ENCODE measurements at regions not wholly inside any gene's neighbourhood (a gene's known extent, or its start where the extent isn't known, plus 50 kb on each side); places are given as distances from the start of the nearest gene placed in this dataset.

GRCh38 chr1:163970151-163970550, 588.8 kb upstream of the PBX1 start:
- intact Hi-C loops (cut with DNase I): no loop called here
- Histone ChIP-seq H3K4me1 (ENCODE audit: control insufficient read depth in 2 of 3, insufficient read depth in 2 of 3, low read depth in 1 of 3, low read length in 3 of 3) (no peaks in the 10 kb centered on the region), H3K27ac (ENCODE audit: low read depth in 2 of 2, low read length in 2 of 2) (no peak overlapping the region), H3K9ac (ENCODE audit: low read length in 3 of 3) (no peak overlapping the region), H3K36me3 (ENCODE audit: control insufficient read depth in 2 of 3, insufficient read depth in 3 of 3, low read length in 3 of 3) (no peaks in the 10 kb centered on the region), H3K27me3 (ENCODE audit: control insufficient read depth, insufficient read depth, low read length) (no peaks in the 10 kb centered on the region), H3K9me3 (ENCODE audit: control insufficient read depth in 2 of 3, insufficient read depth in 1 of 3, low read length in 3 of 3) (peaks cover 0 to 2% (median 0%) of the 10 kb centered on the region in 3 donors), H3K4me3 (ENCODE audit: low read length in 3 of 3) (no peak overlapping the region)
- FAIRE-seq (no peak), DNase-seq (no peak)
- no peak for TF ChIP-seq CTCF (IDR thresholded peaks at IDR 0.05; ENCODE audit: borderline replicate concordance, extremely low read depth, insufficient read depth)

GRCh38 chr1:163970699-163971098, 588.3 kb upstream of the PBX1 start:
- DNase-seq (peak in 3 of 5 donors; percentile 9 to 33 (median 11)), FAIRE-seq (no peak)
- Histone ChIP-seq H3K9ac (ENCODE audit: low read length in 3 of 3) (no peak overlapping the region), H3K27me3 (ENCODE audit: control insufficient read depth, insufficient read depth, low read length) (no peaks in the 10 kb centered on the region), H3K36me3 (ENCODE audit: control insufficient read depth in 2 of 3, insufficient read depth in 3 of 3, low read length in 3 of 3) (no peaks in the 10 kb centered on the region), H3K9me3 (ENCODE audit: control insufficient read depth in 2 of 3, insufficient read depth in 1 of 3, low read length in 3 of 3) (peaks cover 0 to 2% (median 0%) of the 10 kb centered on the region in 3 donors), H3K4me3 (ENCODE audit: low read length in 3 of 3) (no peak overlapping the region), H3K4me1 (ENCODE audit: control insufficient read depth in 2 of 3, insufficient read depth in 2 of 3, low read depth in 1 of 3, low read length in 3 of 3) (no peaks in the 10 kb centered on the region), H3K27ac (ENCODE audit: low read depth in 2 of 2, low read length in 2 of 2) (no peak overlapping the region)
- intact Hi-C loops (cut with DNase I): no loop called here
- no peak for TF ChIP-seq CTCF (IDR thresholded peaks at IDR 0.05; ENCODE audit: borderline replicate concordance, extremely low read depth, insufficient read depth)

- H3K9me3 ChIP-seq (ENCODE audit: control insufficient read depth in 2 of 3, insufficient read depth in 1 of 3, low read length in 3 of 3): peaks cover 0 to 2% (median 0%) of the 10 kb centered on the region in 3 donors
- TF ChIP-seq CTCF (IDR thresholded peaks at IDR 0.05; ENCODE audit: borderline replicate concordance, extremely low read depth, insufficient read depth): no peak
- DNase-seq: no peak
- no peak for FAIRE-seq
- intact Hi-C loops (cut with DNase I): no loop called here
- H3K27ac ChIP-seq (ENCODE audit: low read depth in 2 of 2, low read length in 2 of 2): no peak overlapping the region
- H3K36me3 ChIP-seq (ENCODE audit: control insufficient read depth in 2 of 3, insufficient read depth in 3 of 3, low read length in 3 of 3): no peaks in the 10 kb centered on the region
- H3K27me3 ChIP-seq (ENCODE audit: control insufficient read depth, insufficient read depth, low read length): no peaks in the 10 kb centered on the region
- no peaks in the 10 kb centered on the region for H3K4me1 ChIP-seq (ENCODE audit: control insufficient read depth in 2 of 3, insufficient read depth in 2 of 3, low read depth in 1 of 3, low read length in 3 of 3)
- H3K4me3 ChIP-seq (ENCODE audit: low read length in 3 of 3): no peak overlapping the region
- no peak overlapping the region for H3K9ac ChIP-seq (ENCODE audit: low read length in 3 of 3)
Measured at GRCh38 chr1:163973586-163973985, 585.4 kb upstream of the PBX1 start.

DNA sequence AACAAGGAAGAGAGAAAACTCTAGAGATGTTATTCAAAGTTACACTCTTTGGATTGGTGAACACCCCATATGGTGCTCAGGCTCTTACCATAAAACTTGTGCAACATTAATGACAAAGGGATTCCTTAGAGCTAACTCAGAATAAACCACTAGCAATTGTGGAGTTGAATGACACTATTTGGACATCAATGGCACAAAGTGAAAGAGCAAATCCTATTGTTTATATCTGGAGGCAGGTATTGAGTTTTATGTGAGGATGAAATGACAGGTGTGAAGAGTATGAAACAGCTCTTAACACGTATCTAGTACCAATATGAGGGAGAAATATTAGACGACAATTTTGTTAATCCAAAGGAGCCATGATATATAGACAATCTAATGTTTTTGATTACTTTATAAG, 584.9 kb upstream of the PBX1 start:
- Histone ChIP-seq H3K4me1 (ENCODE audit: control insufficient read depth in 2 of 3, insufficient read depth in 2 of 3, low read depth in 1 of 3, low read length in 3 of 3) (no peaks in the 10 kb centered on the region), H3K9ac (ENCODE audit: low read length in 3 of 3) (no peak overlapping the region), H3K27me3 (ENCODE audit: control insufficient read depth, insufficient read depth, low read length) (no peaks in the 10 kb centered on the region), H3K9me3 (ENCODE audit: control insufficient read depth in 2 of 3, insufficient read depth in 1 of 3, low read length in 3 of 3) (peaks cover 0 to 2% (median 0%) of the 10 kb centered on the region in 3 donors), H3K4me3 (ENCODE audit: low read length in 3 of 3) (no peak overlapping the region), H3K27ac (ENCODE audit: low read depth in 2 of 2, low read length in 2 of 2) (no peak overlapping the region), H3K36me3 (ENCODE audit: control insufficient read depth in 2 of 3, insufficient read depth in 3 of 3, low read length in 3 of 3) (no peaks in the 10 kb centered on the region)
- TF ChIP-seq CTCF (IDR thresholded peaks at IDR 0.05; ENCODE audit: borderline replicate concordance, extremely low read depth, insufficient read depth): no peak
- DNase-seq: no peak
- intact Hi-C loops (cut with DNase I): no loop called here
- FAIRE-seq: no peak

All from kidney (tissue), 13 donors.